ENCODE measurements at regions not wholly inside any gene's neighbourhood (a gene's known extent, or its start where the extent isn't known, plus 50 kb on each side); places are given as distances from the start of the nearest gene placed in this dataset.

DNA sequence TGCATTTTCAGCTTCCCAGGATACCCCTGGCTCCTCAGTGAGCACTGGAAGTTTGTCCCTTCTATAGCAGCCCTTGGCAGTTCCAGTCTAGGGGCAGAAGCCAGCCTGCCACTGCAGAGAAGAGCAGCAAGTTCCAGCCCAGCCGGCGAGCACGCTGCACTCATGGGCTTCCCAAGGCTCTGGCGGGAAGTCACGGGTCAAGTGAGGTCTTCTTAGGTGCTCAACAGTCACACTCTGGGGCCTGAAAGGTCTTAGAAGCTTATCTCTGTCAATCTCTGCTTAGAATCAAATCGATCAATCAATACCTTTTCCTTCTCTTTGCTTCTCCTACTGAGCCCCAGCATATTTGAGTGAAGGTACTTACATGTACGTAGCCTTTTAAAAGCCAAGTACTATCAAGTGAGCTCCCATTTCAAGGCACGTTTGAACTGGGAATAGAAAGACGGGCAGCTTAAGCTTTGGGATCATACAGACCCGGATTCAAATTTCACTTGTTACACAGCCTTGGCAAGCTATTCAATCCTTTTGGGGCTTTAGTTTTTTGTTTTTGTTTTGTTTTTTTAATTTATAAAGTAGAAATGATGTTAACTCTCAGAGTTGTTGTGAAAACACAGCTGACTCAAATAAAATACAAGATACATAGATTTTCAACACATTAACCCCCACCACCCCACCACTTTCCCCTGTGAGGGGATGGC lies 152.6 kb upstream of the KLF14 start:
- H3K4me3 Mint-ChIP-seq: no peak overlapping the region
- TF ChIP-seq, protein P1, sequence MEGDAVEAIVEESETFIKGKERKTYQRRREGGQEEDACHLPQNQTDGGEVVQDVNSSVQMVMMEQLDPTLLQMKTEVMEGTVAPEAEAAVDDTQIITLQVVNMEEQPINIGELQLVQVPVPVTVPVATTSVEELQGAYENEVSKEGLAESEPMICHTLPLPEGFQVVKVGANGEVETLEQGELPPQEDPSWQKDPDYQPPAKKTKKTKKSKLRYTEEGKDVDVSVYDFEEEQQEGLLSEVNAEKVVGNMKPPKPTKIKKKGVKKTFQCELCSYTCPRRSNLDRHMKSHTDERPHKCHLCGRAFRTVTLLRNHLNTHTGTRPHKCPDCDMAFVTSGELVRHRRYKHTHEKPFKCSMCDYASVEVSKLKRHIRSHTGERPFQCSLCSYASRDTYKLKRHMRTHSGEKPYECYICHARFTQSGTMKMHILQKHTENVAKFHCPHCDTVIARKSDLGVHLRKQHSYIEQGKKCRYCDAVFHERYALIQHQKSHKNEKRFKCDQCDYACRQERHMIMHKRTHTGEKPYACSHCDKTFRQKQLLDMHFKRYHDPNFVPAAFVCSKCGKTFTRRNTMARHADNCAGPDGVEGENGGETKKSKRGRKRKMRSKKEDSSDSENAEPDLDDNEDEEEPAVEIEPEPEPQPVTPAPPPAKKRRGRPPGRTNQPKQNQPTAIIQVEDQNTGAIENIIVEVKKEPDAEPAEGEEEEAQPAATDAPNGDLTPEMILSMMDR (conservative IDR thresholded peaks at IDR 0.05): no peak
- H3K27ac Mint-ChIP-seq: no peak overlapping the region
- H3K27me3 Mint-ChIP-seq: peaks cover 3% of the 10 kb centered on the region
- no peaks in the 10 kb centered on the region for H3K9me3 Mint-ChIP-seq
- H3K4me1 Mint-ChIP-seq (ENCODE audit: unreplicated experiment): peaks cover 52% of the 10 kb centered on the region
- no peak for DNase-seq (ENCODE audit: extremely low spot score, unreplicated experiment)
- no peaks in the 10 kb centered on the region for H3K36me3 Mint-ChIP-seq

DNA sequence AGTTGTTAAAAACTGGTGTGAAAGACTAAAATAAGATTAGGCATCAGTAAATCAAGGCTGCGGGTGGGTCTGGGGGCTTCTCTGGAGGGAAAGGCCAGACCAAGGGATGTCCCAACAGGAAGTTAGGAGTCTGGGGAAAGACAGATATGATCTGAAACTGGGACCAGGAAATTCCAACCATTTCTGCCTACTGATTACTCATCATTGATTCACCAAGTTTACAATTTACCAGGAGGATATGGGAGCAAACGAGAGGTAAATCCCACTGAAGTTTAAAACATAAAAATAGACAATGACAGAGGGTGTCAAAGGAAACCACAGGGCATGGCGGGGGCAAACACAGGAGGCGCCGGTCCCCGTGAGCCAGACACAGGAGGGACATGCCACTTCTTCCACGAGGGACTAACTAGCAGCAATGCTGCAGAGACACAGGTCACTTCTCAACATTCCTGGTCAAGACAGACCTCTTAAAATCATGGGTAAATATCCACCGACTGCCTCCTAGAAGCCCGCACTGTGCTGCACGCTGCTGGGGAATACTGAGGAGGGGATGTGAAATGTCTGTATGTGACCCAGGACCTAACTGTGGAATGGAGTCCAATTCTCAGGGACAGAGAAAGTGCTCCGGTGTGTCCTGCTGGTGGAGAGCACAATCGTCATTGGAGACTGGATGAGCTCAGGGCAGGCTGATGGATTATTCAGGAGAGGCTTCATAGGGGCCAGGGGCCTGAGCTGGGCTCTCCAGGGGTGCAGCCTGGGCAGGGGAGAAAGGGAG lies 153.4 kb upstream of the KLF14 start:
- Mint-ChIP-seq H3K4me1 (ENCODE audit: unreplicated experiment) (peaks cover 49% of the 10 kb centered on the region), H3K27me3 (peaks cover 3% of the 10 kb centered on the region), H3K27ac (no peak overlapping the region), H3K36me3 (no peaks in the 10 kb centered on the region), H3K4me3 (no peak overlapping the region), H3K9me3 (no peaks in the 10 kb centered on the region)
- TF ChIP-seq, protein P1 (conservative IDR thresholded peaks at IDR 0.05): no peak
- no peak for DNase-seq (ENCODE audit: extremely low spot score, unreplicated experiment)

DNA sequence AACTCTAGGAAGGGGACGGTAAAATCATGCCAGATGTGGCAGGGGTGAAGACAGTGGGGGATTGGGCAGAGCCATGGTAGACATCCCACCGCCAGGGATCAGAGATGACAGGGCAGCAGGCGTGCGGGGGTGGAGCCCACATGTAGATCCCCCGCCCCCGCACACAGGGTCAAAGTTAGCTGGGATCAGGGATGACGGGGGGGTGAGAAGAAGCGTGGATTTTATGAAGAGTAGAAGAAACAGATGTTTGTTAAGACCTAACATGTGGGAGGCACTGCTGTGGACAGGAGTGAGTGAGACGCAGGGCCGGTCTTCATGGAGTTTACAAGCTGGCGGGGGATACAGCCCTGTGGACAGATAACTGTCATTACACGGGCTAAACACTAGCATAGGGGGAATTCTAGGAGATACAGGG lies 154.0 kb upstream of the KLF14 start:
- Mint-ChIP-seq H3K4me3 (no peak overlapping the region), H3K27me3 (peaks cover 3% of the 10 kb centered on the region), H3K27ac (no peak overlapping the region), H3K4me1 (ENCODE audit: unreplicated experiment) (peaks cover 49% of the 10 kb centered on the region), H3K9me3 (no peaks in the 10 kb centered on the region), H3K36me3 (no peaks in the 10 kb centered on the region)
- DNase-seq (ENCODE audit: extremely low spot score, unreplicated experiment): no peak
- TF ChIP-seq, protein P1 (conservative IDR thresholded peaks at IDR 0.05): no peak

DNA sequence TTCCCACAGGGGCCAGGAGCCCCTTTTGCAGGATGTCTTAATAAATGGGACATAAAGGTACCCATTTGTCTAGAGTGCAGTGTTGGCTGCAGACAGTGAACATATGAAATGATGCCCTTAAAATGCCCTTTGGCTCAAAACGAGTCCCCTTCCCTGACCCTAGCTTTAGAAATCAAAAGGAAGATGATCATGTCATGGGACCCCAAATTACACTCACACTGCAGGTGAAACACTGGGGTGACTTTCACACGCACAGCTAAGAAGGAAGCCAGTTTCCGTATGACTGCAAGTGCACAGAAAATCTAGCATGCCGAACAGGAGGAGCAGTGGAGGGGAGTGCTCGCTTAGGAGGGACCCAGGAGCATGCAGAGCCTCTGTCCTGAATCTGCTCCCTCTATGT lies 154.5 kb upstream of the KLF14 start:
- no peak overlapping the region for H3K4me3 Mint-ChIP-seq
- peaks cover 3% of the 10 kb centered on the region for H3K27me3 Mint-ChIP-seq
- no peaks in the 10 kb centered on the region for H3K36me3 Mint-ChIP-seq
- peaks cover 49% of the 10 kb centered on the region for H3K4me1 Mint-ChIP-seq (ENCODE audit: unreplicated experiment)
- TF ChIP-seq, protein P1 (conservative IDR thresholded peaks at IDR 0.05): no peak
- DNase-seq (ENCODE audit: extremely low spot score, unreplicated experiment): no peak
- no peaks in the 10 kb centered on the region for H3K9me3 Mint-ChIP-seq
- no peak overlapping the region for H3K27ac Mint-ChIP-seq

DNA sequence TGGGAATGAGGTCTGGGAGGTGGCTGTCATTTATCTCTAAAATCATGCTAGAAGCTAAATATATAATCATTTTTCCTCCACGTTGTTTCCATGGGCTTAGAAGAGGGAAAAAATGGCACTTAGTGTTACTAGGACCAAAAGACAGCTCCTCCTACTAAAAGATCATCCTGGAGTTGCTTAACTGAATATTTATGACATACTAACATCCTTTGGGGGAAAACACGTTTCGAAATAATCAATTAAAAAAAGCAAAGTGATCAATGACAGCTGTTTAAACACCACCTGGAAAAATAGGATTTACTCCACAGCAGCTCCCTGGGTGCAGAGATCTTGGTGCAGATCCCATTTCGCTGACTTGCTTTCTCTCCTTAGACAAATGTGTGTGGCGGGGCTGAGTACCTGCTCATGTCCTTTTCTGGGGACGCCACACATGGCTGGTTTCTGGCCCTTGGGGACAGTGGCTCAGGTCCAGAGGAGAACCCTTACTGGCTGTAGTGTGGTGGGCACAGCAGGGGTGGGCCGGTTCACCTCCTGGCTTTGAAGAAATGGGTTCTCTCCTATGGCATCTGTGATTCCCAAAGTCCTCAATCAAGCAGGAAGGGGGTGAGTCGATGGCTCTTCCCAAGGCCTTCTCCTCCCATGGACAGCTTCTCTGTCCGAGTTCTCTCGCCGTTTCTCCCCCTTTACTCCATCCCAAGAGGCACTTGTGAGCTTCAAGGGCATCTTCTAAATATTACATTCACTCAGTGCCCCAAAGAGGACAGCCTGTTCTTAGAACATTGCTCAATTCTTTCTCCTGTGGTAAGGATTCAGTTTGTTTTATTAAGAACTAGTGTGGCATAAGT lies 156.4 kb upstream of the KLF14 start:
- peaks cover 51% of the 10 kb centered on the region for H3K4me1 Mint-ChIP-seq (ENCODE audit: unreplicated experiment)
- no peak overlapping the region for H3K27ac Mint-ChIP-seq
- H3K36me3 Mint-ChIP-seq: no peaks in the 10 kb centered on the region
- no peak for DNase-seq (ENCODE audit: extremely low spot score, unreplicated experiment)
- TF ChIP-seq, protein P1 (conservative IDR thresholded peaks at IDR 0.05): no peak
- H3K27me3 Mint-ChIP-seq: peaks cover 14% of the 10 kb centered on the region
- no peaks in the 10 kb centered on the region for H3K9me3 Mint-ChIP-seq
- no peak overlapping the region for H3K4me3 Mint-ChIP-seq
